Panc1 (cell line): ENCODE measurements at regions not wholly inside any gene's neighbourhood (a gene's known extent, or its start where the extent isn't known, plus 50 kb on each side); places are given as distances from the start of the nearest gene placed in this dataset.

Source experiments
- CTCF ChIP-seq: fragments of 450-650 bp; IDR thresholded peaks from 2 replicates; pipeline ENCODE4 v1.5.1; 2017; ENCODE audit warnings: mild to moderate bottlenecking
- POLR2AphosphoS5 ChIP-seq: IDR thresholded peaks from 2 replicates; pipeline ENCODE4 v1.6.1; 2012; ENCODE audit warnings: mild to moderate bottlenecking, low read depth, low read length, moderate library complexity
- REST ChIP-seq, 2 experiments: IDR thresholded peaks; 2 replicates each; pipeline ENCODE4 v1.6.1; 2011 to 2012; ENCODE audit warnings: low read depth in 2 of 2, control low read depth in 1 of 2, low read length in 1 of 2, mild to moderate bottlenecking in 1 of 2, moderate library complexity in 1 of 2; ENCODE audit not compliant: insufficient read depth in 1 of 2
- SIN3A ChIP-seq: IDR thresholded peaks from 2 replicates; pipeline ENCODE4 v1.6.1; 2012; ENCODE audit warnings: low read depth, mild to moderate bottlenecking, low read length, moderate library complexity, borderline replicate concordance; ENCODE audit not compliant: insufficient read depth
- TCF7L2 ChIP-seq: IDR thresholded peaks from 2 replicates; pipeline ENCODE4 v1.6.1; 2011; ENCODE audit warnings: mild to moderate bottlenecking, low read depth, low read length, inconsistent platforms

DNA sequence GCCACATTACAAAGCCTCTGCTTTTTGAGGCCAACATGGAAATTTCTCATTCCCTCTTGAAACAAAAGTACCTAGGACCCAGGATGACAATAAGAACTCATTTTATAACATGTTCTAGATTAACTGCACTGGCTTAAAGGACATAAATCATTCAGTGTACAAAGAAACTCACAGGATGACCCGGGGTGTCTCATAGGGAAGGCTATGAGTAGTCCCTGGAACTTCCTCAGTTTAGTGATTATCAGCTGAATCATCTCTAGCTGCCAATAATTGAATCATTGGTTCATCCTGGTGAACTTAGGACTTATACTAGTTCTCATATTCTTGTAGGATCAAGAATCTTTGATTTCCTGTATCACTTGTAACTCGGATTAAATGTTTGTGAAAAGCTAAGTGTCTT lies 95.8 kb upstream of the WDR1 start:
- no peak for TF ChIP-seq CTCF
- TF ChIP-seq REST (IDR thresholded peaks at IDR 0.05; ENCODE audit: insufficient read depth in 1 of 2, low read depth in 2 of 2, low read length in 1 of 2) = no peak
- no peak for TF ChIP-seq SIN3A
- TF ChIP-seq POLR2AphosphoS5 = no peak
- TF ChIP-seq TCF7L2 = no peak
